HG03095 (cell line): ENCODE measurements at regions not wholly inside any gene's neighbourhood (a gene's known extent, or its start where the extent isn't known, plus 50 kb on each side); places are given as distances from the start of the nearest gene placed in this dataset.
"Not testable (repeated sequence)": the region's sequence is repeated elsewhere in the genome, so short reads cannot be mapped to it uniquely, and the experiment has no call there.

Source experiments
- ATAC-seq: cut with Tn5 transposase; IDR thresholded peaks from one replicate; pipeline ENCODE4 v1.9.1; 2021; ENCODE audit warnings: moderate library complexity; ENCODE audit not compliant: unreplicated experiment

- ATAC-seq: no peak
Measured at GRCh38 chr2:208674919-208675318, 268.3 kb downstream of the PTH2R start.

- ATAC-seq: not testable (repeated sequence)
Measured at GRCh38 chr2:208685929-208686328, 279.3 kb downstream of the PTH2R start.

- no peak for ATAC-seq
Measured at GRCh38 chr2:208686665-208687064, 280.1 kb downstream of the PTH2R start.

DNA sequence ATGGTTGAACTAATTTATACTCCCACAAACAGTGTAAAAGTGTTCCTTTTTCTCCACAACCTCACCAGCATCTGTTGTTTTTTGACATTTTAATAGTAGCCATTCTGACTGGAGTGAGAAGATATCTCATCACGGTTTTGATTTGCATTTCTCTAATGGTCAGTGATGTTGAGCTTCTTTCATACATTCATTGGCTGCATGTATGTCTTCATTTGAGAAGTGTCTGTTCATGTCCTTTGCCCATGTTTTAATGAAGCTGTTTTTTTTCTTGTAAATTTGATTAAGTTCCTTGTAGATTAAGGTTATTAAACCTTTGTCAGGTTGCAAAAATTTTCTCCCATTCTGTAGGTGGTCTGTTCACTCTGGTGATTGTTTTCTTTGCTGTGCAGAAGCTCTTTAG lies 281.1 kb downstream of the PTH2R start:
- not testable (repeated sequence) for ATAC-seq

DNA sequence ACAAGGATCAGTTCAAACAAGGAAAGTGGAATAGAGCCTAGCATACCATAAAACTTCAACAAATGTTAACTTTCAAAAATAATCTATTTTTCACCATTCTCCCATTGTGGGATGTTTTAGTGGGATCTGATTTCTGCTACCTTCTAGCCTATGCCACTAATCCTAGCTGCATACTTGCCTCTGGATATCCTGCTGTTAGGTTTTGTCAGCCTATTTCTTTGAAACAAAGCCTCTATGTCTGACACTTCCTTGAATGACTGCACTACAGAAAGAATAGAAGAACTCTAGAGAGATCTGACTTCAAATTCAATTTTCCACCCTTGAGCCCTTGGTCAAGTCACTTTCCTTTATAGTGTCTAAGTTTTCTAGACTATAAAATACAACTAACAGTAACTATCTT lies 291.5 kb downstream of the PTH2R start:
- no peak for ATAC-seq

GRCh38 chr2:208708486-208708885 lies 301.9 kb downstream of the PTH2R start:
- ATAC-seq: no peak

DNA sequence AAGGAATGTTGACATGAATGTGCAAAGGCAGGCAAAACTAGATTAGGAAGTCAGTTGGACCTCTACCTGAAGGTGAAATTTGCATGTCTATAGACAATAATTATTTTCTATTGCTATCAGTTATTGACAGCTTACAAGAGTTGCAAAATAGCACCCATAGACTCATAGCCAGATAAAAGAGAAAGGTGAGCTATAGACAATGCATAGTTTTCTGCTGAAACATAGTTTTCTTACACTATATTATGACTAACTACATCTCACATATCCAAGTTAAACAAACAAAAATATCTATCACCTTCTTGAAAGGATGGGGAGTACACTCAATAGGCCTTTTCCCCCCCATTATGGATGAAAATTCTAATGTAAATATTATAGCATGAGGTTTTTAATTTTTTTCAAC lies 305.0 kb downstream of the PTH2R start:
- no peak for ATAC-seq

GRCh38 chr2:208713066-208713745 lies 306.6 kb downstream of the PTH2R start:
- no peak for ATAC-seq

DNA sequence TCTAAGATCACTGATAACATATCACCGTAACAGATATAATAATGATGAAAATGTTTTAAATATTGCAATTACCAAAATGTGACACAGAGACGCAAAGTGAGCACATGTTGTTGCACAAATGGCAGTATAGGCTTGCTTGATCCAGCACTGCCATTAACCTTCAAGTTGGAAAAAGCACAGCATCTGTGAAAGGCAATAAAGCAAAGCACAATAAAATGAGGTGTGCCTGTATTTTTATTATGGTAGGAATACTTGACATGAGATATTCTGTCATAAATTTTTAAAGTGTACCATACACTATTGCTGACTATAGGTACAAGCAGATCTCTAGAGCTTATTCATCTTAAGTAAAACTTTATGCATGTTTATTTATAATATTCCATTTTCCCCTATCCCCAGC lies 312.2 kb downstream of the PTH2R start:
- ATAC-seq: no peak

- no peak for ATAC-seq
Measured at GRCh38 chr2:208722731-208723130, 316.1 kb downstream of the PTH2R start.

- ATAC-seq: no peak
Measured at GRCh38 chr2:208725280-208725679, 318.7 kb downstream of the PTH2R start.

- no peak for ATAC-seq
Measured at GRCh38 chr2:208726242-208726641, 319.6 kb downstream of the PTH2R start.

GRCh38 chr2:208751663-208752415 lies 345.2 kb downstream of the PTH2R start:
- not testable (repeated sequence) for ATAC-seq

DNA sequence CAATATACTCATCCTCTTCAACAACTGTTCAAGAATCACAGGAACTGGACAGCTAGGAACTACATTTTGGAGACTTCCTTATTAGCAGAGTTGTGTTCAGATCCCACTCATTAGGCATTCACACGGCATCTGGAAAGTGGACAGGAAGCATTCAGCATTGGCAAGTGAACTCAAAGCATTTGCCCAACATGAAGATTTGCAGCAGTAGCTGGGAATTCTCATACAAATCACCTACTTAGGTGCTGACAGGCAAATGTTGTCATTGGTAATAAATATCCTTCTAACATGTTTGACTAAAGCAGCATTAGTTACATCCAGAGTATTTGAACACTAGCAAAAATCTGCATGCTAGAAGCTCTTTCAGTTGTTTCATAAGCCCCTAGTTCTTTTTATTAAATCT lies 350.8 kb downstream of the PTH2R start:
- ATAC-seq: no peak

DNA sequence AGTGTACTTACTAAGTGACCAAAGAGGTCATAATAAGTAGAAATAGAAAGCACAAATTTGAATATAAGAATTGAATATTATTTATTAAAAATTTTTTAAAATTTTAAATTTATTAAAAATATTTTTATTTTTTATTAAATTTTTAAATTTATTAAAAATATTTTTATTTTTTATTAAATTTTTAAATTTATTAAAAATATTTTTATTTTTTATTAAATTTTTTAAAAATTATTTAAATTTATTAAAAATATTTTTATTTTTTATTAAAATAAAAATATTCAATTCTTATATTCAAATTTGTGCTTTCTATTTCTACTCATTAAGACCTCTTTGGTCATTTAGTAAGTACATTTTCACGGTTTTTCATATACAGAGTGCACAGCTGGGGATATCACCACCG lies 366.5 kb downstream of the PTH2R start:
- not testable (repeated sequence) for ATAC-seq

DNA sequence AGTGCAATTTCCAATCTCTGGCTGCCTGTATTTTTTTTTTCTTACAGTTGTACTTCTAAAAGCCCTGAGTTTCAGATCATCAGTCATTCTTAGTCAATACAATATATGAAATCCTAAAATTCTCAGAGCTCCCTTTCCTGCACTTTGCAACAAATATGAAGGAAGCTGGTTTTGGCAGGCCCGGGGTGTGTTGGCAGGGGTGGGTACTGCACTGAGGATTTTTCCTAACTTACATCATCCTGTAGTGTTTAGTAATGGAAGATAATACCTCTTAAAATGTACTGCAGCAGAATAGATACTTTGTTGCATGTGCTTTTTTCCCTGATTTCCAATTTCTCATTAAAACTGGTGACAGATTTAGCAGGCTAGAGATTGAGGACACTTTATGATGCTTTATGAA lies 374.6 kb downstream of the PTH2R start:
- no peak for ATAC-seq

DNA sequence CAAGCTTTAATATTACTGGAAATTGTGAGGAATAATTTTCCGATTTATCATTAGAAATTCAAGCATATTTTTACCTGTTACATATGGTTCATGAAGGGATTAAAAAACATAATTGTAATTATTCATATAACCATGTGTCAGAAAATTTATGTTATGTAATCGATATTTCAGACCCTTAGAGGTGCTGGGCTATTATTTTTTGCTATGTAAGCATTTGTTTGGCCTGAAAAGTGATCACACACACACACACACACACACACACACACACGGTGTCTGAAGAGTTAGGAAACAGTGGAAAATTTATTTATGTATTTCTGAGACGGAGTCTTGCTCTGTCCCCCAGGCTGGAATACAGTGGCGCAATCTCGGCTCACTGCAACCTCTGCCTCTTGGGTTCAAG lies 375.5 kb downstream of the PTH2R start:
- no peak for ATAC-seq

- ATAC-seq: no peak
Measured at GRCh38 chr2:208783184-208783583, 376.6 kb downstream of the PTH2R start.

DNA sequence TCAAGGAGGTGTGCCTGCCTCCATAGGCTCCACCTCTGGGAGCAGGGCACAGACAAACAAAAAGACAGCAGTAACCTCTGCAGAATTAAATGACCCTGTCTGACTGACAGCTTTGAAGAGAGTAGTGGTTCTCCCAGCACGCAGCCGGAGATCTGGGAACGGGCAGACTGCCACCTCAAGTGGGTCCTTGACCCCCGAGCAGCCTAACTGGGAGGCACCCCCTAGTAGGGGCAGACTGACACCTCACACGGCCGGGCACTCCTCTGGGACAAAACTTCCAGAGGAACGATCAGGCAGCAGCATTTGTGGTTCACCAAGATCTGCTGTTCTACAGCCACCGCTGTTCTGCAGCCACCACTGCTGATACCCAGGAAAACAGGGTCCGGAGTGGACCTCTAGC lies 378.2 kb downstream of the PTH2R start:
- not testable (repeated sequence) for ATAC-seq

GRCh38 chr2:208791257-208791656 lies 384.7 kb downstream of the PTH2R start:
- no peak for ATAC-seq

GRCh38 chr2:208792766-208793165 lies 386.2 kb downstream of the PTH2R start:
- ATAC-seq: no peak

DNA sequence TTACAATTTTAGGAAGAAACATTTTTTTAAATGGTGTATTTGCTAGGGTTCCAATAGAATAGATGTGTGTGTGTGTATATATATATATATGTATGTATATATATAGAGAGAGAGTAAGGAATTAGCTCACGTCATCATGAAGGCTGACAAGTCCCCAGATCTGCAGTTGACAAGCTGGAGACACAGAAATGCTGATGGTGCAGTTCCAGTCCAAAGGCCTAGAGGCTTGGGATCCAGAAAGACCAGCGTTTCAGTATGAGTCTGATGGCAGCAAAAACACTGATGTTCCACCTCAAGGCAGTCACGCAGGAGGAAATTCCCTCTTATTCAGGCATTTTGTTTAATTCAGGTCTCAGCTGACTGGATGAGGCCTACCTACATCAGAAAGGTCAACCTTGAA lies 386.8 kb downstream of the PTH2R start:
- ATAC-seq: no peak
